ENCODE measurements at regions not wholly inside any gene's neighbourhood (a gene's known extent, or its start where the extent isn't known, plus 50 kb on each side); places are given as distances from the start of the nearest gene placed in this dataset.

DNA sequence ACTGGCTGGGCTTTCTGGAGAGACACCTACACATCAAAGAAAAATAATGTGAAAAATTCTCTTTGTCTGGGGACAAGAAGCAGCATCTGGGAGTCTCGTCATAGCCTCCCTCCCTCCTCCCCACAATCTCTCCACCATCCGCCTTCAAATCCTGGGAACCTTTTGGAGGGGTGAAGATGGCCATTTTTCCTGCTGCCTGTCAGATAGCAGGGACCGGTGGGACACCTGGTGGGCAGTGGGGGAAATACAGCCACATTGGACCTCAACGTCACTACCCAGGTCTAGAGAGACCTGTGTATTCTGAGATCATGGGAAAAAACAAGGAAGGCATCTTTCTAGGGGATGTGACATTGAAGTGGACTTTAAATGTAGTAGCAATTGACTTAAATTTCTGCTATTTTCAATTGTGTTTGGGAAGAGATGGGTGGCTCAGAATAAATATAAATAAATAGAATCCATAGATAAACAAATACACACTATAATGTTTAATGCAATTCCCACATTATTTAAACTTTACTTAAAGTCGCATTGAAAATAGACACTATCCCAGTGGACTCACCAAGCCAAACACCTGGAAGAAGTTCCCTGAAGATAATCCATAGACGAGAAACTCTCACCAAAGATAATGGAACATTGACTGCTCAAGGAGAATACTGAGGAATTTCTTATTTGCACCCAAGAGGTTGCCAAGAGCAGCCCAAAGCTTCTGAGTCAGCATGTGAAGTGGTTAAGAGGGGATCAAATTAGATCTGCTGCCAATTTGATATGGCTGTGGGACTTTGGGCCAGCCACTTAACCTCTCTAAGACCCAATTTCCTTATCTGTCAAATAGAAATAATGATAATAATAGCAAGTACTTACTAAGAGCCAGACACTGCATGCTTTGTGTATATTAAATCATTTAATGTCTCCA is 147.6 kb upstream of the CAMK1G start:
- H3K36me3 ChIP-seq (ENCODE audit: insufficient read depth, low read length), result no peaks in the 10 kb centered on the region
- no peak overlapping the region for H3K9ac ChIP-seq (ENCODE audit: low read length)
- H2AFZ ChIP-seq (ENCODE audit: low read depth, low read length), result no peak overlapping the region
- no peaks in the 10 kb centered on the region for H3F3A ChIP-seq (ENCODE audit: insufficient read depth, low read length, poor library complexity, severe bottlenecking)
- no peaks in the 10 kb centered on the region for H3K9me2 ChIP-seq (ENCODE audit: insufficient read depth, low read length)
- TF ChIP-seq EP300 (conservative IDR thresholded peaks at IDR 0.05; ENCODE audit: poor library complexity, severe bottlenecking) (no peak), SMC3 (conservative IDR thresholded peaks at IDR 0.05; ENCODE audit: poor library complexity) (peak; percentile 71), EZH2 (IDR thresholded peaks at IDR 0.05; ENCODE audit: borderline replicate concordance, insufficient read depth, low read length, poor library complexity, severe bottlenecking) (no peak), POLR2AphosphoS5 (IDR thresholded peaks at IDR 0.05) (no peak), RAD21 (conservative IDR thresholded peaks at IDR 0.05) (peak; percentile 79), TAF1 (IDR thresholded peaks at IDR 0.05; ENCODE audit: low read depth) (no peak), MXI1 (conservative IDR thresholded peaks at IDR 0.05; ENCODE audit: poor library complexity, severe bottlenecking) (no peak)
- TF ChIP-seq, protein P1, sequence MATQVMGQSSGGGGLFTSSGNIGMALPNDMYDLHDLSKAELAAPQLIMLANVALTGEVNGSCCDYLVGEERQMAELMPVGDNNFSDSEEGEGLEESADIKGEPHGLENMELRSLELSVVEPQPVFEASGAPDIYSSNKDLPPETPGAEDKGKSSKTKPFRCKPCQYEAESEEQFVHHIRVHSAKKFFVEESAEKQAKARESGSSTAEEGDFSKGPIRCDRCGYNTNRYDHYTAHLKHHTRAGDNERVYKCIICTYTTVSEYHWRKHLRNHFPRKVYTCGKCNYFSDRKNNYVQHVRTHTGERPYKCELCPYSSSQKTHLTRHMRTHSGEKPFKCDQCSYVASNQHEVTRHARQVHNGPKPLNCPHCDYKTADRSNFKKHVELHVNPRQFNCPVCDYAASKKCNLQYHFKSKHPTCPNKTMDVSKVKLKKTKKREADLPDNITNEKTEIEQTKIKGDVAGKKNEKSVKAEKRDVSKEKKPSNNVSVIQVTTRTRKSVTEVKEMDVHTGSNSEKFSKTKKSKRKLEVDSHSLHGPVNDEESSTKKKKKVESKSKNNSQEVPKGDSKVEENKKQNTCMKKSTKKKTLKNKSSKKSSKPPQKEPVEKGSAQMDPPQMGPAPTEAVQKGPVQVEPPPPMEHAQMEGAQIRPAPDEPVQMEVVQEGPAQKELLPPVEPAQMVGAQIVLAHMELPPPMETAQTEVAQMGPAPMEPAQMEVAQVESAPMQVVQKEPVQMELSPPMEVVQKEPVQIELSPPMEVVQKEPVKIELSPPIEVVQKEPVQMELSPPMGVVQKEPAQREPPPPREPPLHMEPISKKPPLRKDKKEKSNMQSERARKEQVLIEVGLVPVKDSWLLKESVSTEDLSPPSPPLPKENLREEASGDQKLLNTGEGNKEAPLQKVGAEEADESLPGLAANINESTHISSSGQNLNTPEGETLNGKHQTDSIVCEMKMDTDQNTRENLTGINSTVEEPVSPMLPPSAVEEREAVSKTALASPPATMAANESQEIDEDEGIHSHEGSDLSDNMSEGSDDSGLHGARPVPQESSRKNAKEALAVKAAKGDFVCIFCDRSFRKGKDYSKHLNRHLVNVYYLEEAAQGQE (IDR thresholded peaks at IDR 0.05; ENCODE audit: borderline replicate concordance), result no peak
- TF ChIP-seq, protein P2, sequence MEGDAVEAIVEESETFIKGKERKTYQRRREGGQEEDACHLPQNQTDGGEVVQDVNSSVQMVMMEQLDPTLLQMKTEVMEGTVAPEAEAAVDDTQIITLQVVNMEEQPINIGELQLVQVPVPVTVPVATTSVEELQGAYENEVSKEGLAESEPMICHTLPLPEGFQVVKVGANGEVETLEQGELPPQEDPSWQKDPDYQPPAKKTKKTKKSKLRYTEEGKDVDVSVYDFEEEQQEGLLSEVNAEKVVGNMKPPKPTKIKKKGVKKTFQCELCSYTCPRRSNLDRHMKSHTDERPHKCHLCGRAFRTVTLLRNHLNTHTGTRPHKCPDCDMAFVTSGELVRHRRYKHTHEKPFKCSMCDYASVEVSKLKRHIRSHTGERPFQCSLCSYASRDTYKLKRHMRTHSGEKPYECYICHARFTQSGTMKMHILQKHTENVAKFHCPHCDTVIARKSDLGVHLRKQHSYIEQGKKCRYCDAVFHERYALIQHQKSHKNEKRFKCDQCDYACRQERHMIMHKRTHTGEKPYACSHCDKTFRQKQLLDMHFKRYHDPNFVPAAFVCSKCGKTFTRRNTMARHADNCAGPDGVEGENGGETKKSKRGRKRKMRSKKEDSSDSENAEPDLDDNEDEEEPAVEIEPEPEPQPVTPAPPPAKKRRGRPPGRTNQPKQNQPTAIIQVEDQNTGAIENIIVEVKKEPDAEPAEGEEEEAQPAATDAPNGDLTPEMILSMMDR (IDR thresholded peaks at IDR 0.05; ENCODE audit: poor library complexity, severe bottlenecking), result peak; percentile 82
- H3K79me2 ChIP-seq (replicated peaks; ENCODE audit: insufficient read depth, low read length), result no peaks in the 10 kb centered on the region
- H3K27ac ChIP-seq (ENCODE audit: low read length), result no peak overlapping the region
- H4K20me1 ChIP-seq (ENCODE audit: insufficient read depth), result no peaks in the 10 kb centered on the region
- no peaks in the 10 kb centered on the region for H3K9me3 ChIP-seq (ENCODE audit: low read length)
- no peak overlapping the region for H3K4me2 ChIP-seq (ENCODE audit: low read length)
- H3K4me3 ChIP-seq (ENCODE audit: low read length), result no peak overlapping the region
- H3K27me3 ChIP-seq (ENCODE audit: insufficient read depth, low read depth, low read length), result no peaks in the 10 kb centered on the region

DNA sequence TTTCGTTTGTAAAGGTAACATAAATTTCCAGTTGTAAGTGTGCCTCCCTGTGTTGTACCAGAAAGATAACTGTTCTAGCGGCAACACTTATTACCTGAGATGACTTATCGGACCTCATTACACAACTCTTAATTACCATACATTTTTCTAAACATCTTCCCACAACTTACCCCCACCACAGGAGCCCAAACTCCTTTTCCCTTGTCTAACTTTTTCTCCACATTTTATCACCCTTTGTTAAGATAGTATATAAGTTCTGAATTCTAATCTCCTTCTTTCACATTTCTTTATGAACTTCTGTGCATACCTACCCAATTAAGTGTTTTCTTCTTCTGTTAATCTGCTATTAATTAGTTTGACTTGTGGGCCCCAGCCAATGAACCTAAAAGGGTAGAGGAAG is 143.7 kb upstream of the CAMK1G start:
- H3K9me2 ChIP-seq (ENCODE audit: insufficient read depth, low read length), result no peaks in the 10 kb centered on the region
- H4K20me1 ChIP-seq (ENCODE audit: insufficient read depth), result no peaks in the 10 kb centered on the region
- H3K4me2 ChIP-seq (ENCODE audit: low read length), result no peak overlapping the region
- H2AFZ ChIP-seq (ENCODE audit: low read depth, low read length), result no peak overlapping the region
- no peak overlapping the region for H3K9ac ChIP-seq (ENCODE audit: low read length)
- no peaks in the 10 kb centered on the region for H3K79me2 ChIP-seq (replicated peaks; ENCODE audit: insufficient read depth, low read length)
- H3K9me3 ChIP-seq (ENCODE audit: low read length), result no peaks in the 10 kb centered on the region
- H3K27me3 ChIP-seq (ENCODE audit: insufficient read depth, low read depth, low read length), result no peaks in the 10 kb centered on the region
- no peak overlapping the region for H3K4me3 ChIP-seq (ENCODE audit: low read length)
- H3K27ac ChIP-seq (ENCODE audit: low read length), result no peak overlapping the region
- TF ChIP-seq TAF1 (IDR thresholded peaks at IDR 0.05; ENCODE audit: low read depth) (no peak), MXI1 (conservative IDR thresholded peaks at IDR 0.05; ENCODE audit: poor library complexity, severe bottlenecking) (no peak), RAD21 (conservative IDR thresholded peaks at IDR 0.05) (no peak), SMC3 (conservative IDR thresholded peaks at IDR 0.05; ENCODE audit: poor library complexity) (no peak), EP300 (conservative IDR thresholded peaks at IDR 0.05; ENCODE audit: poor library complexity, severe bottlenecking) (no peak), EZH2 (IDR thresholded peaks at IDR 0.05; ENCODE audit: borderline replicate concordance, insufficient read depth, low read length, poor library complexity, severe bottlenecking) (no peak), POLR2AphosphoS5 (IDR thresholded peaks at IDR 0.05) (no peak)
- TF ChIP-seq, protein P2 (IDR thresholded peaks at IDR 0.05; ENCODE audit: poor library complexity, severe bottlenecking), result no peak
- TF ChIP-seq, protein P1 (IDR thresholded peaks at IDR 0.05; ENCODE audit: borderline replicate concordance), result no peak
- no peaks in the 10 kb centered on the region for H3F3A ChIP-seq (ENCODE audit: insufficient read depth, low read length, poor library complexity, severe bottlenecking)
- no peaks in the 10 kb centered on the region for H3K36me3 ChIP-seq (ENCODE audit: insufficient read depth, low read length)
